BJ (cell line): ENCODE measurements at regions not wholly inside any gene's neighbourhood (a gene's known extent, or its start where the extent isn't known, plus 50 kb on each side); places are given as distances from the start of the nearest gene placed in this dataset.

ENCODE experiments used
- CTCF ChIA-PET: fragments of 350-600 bp; formaldehyde crosslinking; extraction: SDS; loops from one replicate; lab custom pipeline; 2021; ENCODE audit warnings: antibody characterized with exemption, inconsistent platforms; lab: Yijun Ruan, JAX
- POLR2A ChIA-PET: fragments of 300-600 bp; sonication (Branson Sonifier 250); formaldehyde crosslinking; extraction: SDS; loops from one replicate; lab custom pipeline; 2021; ENCODE audit warnings: antibody characterized with exemption; lab: Charles Lee
- DNase-seq: peaks from one replicate; pipeline ENCODE4 v3.0.0-alpha.2; 2011; ENCODE audit warnings: low read depth
- H3K27me3 ChIP-seq: 2 replicates; pipeline ENCODE4 v1.6.0; 2011; ENCODE audit warnings: low read length; ENCODE audit not compliant: control insufficient read depth, insufficient read depth
- H3K36me3 ChIP-seq: 2 replicates; pipeline ENCODE4 v1.5.1; 2011; ENCODE audit warnings: low read length; ENCODE audit not compliant: control insufficient read depth, insufficient read depth
- H3K4me3 ChIP-seq: 2 replicates; pipeline ENCODE4 v1.5.1; 2011; ENCODE audit warnings: low read depth, mild to moderate bottlenecking, control low read depth, low read length
- TF ChIP-seq, protein P1 (sequence below): IDR thresholded peaks from 2 replicates; pipeline ENCODE4 v1.5.1; 2011; ENCODE audit warnings: low read depth, mild to moderate bottlenecking, control low read depth, inconsistent platforms, low read length, moderate library complexity; ENCODE audit not compliant: insufficient read depth

DNA sequence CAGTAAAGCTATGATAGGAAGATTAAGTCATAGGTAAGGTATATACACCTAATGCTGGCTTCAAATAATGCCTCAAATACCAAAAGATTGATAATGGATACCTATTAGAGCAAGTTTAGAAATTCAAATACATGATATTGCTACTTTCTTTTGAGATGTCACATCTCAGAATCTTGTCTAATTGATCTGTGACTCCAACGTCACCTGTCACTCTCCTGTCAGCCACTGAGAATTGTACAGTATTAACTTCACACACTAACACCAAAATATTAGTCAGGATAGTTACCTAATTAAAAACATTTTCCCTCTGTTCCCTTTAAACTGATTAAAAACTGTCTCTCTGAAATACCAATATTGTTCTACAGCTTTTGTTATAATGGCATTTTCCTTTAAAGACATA, 575.5 kb upstream of the ID4 start:
- TF ChIP-seq, protein P1, sequence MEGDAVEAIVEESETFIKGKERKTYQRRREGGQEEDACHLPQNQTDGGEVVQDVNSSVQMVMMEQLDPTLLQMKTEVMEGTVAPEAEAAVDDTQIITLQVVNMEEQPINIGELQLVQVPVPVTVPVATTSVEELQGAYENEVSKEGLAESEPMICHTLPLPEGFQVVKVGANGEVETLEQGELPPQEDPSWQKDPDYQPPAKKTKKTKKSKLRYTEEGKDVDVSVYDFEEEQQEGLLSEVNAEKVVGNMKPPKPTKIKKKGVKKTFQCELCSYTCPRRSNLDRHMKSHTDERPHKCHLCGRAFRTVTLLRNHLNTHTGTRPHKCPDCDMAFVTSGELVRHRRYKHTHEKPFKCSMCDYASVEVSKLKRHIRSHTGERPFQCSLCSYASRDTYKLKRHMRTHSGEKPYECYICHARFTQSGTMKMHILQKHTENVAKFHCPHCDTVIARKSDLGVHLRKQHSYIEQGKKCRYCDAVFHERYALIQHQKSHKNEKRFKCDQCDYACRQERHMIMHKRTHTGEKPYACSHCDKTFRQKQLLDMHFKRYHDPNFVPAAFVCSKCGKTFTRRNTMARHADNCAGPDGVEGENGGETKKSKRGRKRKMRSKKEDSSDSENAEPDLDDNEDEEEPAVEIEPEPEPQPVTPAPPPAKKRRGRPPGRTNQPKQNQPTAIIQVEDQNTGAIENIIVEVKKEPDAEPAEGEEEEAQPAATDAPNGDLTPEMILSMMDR, result no peak
- H3K4me3 ChIP-seq, result no peak overlapping the region
- POLR2A ChIA-PET, result no interaction called here
- H3K36me3 ChIP-seq, result no peaks in the 10 kb centered on the region
- CTCF ChIA-PET, result no interaction called here
- DNase-seq, result no peak
- H3K27me3 ChIP-seq, result no peaks in the 10 kb centered on the region

DNA sequence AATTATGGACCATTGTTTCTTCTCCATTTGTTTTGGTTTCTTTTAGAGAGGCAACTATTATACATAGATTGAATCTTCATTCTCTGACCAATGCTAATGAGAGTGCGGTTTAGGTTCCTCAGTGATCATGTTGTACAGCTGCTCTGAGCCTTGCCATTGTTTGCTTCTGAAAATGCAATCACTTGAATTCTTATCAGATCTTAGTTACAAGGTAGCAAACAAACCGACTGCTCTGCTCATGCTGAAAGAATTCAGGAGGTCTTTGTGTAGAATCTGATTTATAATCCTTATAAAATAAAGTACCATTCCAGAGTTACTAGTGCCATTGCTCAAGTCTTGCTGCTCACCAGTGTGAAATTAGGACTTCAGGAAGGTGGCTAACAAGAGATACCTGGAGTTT, 569.1 kb upstream of the ID4 start:
- no peak overlapping the region for H3K4me3 ChIP-seq
- TF ChIP-seq, protein P1, result no peak
- no peaks in the 10 kb centered on the region for H3K36me3 ChIP-seq
- POLR2A ChIA-PET, result no interaction called here
- no peak for DNase-seq
- no peaks in the 10 kb centered on the region for H3K27me3 ChIP-seq
- CTCF ChIA-PET, result no interaction called here

DNA sequence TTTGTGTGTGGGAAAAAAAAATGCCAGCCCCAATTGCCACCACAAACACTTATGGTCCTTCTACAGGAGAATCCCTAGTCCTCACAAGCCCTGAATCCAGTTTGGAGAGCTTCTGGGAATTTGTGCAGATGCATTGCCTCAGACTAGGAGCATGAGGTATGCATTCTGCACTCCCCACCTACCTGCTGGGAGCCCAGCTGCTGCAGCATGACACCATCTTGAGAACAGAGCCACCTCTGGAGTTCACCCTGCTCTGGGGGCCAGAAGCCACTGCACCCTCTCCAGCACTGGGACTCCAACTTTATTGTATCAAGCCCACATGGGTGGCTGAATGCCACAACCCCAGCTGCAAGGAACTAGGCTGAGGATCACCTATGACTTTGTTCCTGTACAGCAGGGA, 568.5 kb upstream of the ID4 start:
- Histone ChIP-seq H3K36me3 (no peaks in the 10 kb centered on the region), H3K27me3 (no peaks in the 10 kb centered on the region), H3K4me3 (no peak overlapping the region)
- TF ChIP-seq, protein P1, result no peak
- CTCF ChIA-PET, result no interaction called here
- POLR2A ChIA-PET, result no interaction called here
- DNase-seq, result no peak

DNA sequence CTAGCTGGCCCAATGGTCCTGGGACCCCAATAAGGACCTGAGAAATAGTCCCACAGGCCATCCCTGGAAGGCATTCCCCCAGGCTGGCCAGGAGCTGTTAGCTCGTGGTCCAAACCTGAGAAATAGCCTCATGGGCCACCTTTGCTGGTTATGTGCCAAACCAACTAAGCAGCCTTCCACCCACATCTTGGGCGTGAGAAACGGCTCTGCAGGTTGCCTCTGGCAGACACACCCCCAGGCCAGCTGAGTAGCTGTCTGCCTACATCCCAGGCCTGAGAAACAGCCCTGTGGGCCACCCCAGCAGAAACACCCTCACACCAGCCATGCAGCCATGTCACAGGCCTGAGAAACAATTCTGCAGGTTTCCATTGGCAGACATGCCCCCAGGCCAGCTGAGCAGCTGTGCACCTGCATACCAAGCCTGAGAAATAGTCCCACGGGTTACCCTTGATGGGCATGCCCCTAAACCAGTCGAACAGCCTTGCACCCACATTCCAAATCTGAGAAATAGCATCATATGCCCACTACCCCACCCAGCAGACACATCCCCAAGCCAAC, 567.8 kb upstream of the ID4 start:
- TF ChIP-seq, protein P1, result no peak
- ChIA-PET CTCF (no interaction called here), POLR2A (no interaction called here)
- Histone ChIP-seq H3K36me3 (no peaks in the 10 kb centered on the region), H3K4me3 (no peak overlapping the region), H3K27me3 (no peaks in the 10 kb centered on the region)
- DNase-seq, result no peak

DNA sequence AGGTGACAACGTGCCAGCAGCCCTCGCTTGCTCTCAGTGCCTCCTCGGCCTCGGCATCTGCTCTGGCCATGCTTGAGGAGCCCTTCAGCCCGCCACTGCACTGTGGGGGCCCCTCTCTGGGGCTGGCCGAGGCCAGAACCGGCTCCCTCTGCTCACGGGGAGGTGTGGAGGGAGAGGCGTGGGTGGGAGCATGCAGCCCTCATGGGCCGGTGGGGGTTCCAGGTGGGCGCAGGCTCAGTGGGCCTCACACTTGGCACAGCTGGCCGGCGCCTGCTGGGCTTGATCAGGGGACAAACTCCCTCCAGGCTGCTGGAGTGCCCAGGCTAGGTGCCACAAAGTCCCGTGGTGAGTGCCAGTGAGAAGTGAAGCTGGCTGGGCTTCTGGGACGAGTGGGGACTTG, 566.6 kb upstream of the ID4 start:
- Histone ChIP-seq H3K36me3 (no peaks in the 10 kb centered on the region), H3K27me3 (no peaks in the 10 kb centered on the region), H3K4me3 (no peak overlapping the region)
- no peak for DNase-seq
- CTCF ChIA-PET, result no interaction called here
- POLR2A ChIA-PET, result no interaction called here
- TF ChIP-seq, protein P1, result no peak
